Frontal cortex (tissue), 3 donors: ENCODE measurements at regions not wholly inside any gene's neighbourhood (a gene's known extent, or its start where the extent isn't known, plus 50 kb on each side); places are given as distances from the start of the nearest gene placed in this dataset.

ENCODE experiments used
- DNase-seq, 2 donors: peaks; one replicate each; pipeline ENCODE4 v3.0.0; 2012; ENCODE audit warnings: low spot score in 2 of 2
- FAIRE-seq: peaks from 2 replicates; lab custom pipeline; 2012; peaks lifted over from hg19 to GRCh38; lab: Jason Lieb, UNC
- donor health status: control.
- donor health status: control.
- donor health status: control.

DNA sequence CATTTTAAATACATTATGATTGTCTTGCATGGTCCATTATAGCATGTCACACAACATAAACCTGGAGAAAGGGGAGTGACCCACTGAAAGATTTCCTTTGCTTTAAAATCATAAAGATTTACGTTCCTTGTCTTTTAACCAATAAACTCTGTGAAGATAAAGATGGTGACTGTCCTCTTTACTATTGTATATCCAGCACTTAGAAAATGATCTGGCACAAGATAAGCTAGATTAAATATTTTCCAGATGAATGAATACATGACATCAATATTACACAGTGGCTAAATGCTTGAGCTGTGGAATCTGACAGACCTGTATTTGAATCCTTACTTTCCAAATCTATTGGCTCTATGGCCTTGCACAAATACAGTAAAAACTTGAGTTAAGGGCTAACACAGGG is 938.4 kb downstream of the SORCS1 start:
- FAIRE-seq, result no peak
- DNase-seq, result no peak

DNA sequence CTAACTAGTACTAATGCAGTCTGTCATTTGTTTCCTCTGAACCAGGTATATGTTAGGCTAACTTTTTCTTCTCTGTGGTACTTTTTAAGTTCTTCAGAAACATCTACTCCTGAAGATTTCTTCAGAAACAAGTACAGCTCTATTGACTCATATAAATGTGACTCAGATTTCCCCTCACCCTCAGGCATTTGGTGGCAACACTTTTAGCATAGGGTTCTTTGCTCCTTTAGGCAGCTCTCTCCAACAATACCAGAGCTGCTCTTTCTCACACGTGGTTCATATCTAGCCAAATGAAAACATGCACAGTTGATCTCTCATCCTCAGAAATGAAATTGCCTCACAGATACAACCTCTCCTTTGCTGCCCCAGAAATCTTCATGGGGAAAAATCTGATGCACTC is 939.8 kb downstream of the SORCS1 start:
- no peak for FAIRE-seq

DNA sequence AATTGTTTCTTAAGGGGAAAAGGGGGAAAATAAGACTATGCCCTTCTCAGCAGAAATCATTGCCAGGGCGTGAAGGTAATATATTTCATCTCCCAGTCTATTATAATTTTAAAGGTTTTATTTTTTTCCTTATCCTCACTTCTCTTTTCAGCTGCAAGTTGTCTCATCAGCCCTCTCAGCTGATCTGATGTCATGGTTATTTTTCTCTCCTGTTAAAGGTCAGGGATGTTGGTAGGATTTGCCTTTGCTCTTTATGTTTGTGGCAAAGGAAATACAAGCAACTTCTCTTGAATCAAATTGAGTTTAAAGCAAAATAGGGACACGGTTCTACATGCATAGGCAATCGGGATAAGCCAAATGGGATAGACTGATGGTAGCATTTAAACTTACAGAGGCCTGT is 946.9 kb downstream of the SORCS1 start:
- DNase-seq (no peak), FAIRE-seq (no peak)

More for the DNA sequence above, 939.8 kb downstream of the SORCS1 start:
- DNase-seq, result no peak

DNA sequence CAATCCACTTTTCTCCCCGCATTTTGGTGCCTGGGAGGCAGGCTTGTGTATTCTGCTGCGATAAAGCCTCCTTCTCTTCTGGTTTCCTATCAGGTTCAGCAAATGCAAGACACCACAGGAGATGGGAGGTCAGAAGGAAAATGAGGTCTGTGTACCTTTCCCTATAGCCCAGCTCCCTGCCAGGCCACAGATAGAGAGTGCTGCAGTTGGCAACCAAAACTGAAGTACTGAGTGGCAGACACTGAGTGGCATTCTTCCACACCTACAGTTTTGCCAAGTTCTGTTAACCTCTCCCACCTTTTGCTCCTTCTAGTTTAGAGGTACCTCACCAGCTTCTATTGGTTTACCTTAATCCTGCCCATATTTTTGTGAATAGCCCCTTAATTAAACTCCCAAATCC is 948.4 kb downstream of the SORCS1 start:
- FAIRE-seq (no peak), DNase-seq (no peak)

DNA sequence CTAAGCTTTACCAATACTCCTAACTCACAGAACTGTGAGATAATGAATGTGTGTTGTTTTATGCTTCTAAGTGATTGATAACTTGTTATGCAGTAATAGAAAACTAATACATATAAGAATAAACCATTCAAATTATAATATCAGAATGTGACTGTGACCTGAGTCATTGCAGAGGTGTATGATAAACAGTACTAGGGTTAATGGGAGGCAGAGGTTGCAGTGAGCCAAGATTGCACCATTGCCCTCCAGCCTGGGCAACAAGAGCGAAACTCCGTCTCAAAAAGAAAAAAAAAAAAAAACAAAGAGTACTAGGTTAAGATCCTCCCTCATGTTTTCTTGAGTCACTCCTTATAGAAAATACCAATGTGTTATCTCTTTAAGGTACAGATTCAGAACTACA is 950.3 kb downstream of the SORCS1 start:
- no peak for FAIRE-seq
- DNase-seq, result no peak

DNA sequence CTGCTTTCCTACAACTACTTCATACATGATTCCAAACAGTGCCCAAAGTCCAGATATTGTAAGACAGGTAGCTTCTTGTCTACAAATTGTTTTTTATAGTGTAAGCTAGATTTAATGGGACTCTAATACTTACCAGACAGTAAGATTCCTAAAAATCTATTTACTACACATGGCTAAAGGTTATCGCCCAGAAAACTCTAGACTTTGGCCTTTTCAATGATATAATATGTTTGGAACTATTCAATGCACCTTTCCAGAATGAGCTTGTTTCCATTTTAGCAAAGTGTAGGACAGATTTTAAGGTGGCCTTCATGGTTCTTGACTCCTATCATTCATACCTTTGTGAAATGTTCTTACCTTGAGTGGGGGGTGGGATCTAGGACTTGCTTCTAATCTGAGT is 951.0 kb downstream of the SORCS1 start:
- DNase-seq (no peak), FAIRE-seq (no peak)

DNA sequence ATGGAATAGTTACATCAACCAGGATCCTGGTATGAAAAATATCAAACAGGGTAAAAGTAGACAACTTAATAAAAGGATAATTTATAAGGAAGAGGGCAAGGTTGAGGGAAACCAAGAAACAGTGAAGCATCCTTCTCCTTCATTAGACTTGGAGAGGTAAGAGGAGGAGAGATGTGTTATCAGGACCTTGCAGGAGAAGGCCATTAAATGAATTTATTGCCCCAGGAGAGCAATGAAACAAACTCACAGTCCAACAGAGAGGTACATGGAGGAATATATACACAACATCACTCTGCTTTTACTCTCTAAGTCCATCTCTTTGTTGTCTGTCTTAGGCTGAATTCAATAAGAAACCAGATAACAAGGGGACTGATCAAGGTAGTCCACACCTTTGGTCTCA is 966.2 kb downstream of the SORCS1 start:
- FAIRE-seq, result no peak
- DNase-seq, result no peak

DNA sequence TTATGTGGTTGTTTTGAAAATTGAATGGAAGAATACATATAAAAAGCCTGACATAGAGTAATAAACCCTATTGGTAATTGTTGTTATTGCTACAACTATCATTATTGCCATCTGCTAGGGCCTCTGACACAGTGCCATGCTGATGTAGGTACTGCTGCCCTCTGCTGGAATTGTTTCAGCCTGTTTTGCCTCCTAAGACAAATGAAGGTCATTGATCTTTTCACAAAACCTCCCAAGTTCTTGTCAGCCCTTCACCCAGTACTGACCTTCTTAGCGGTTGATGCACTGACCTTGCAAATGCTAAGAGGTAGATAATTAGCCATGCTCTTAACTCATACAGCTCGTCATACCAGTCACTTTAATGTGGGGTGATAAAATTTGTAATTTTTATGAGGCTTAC is 975.2 kb downstream of the SORCS1 start:
- FAIRE-seq (no peak), DNase-seq (peak in 1 of 2 donors; percentile 1)

DNA sequence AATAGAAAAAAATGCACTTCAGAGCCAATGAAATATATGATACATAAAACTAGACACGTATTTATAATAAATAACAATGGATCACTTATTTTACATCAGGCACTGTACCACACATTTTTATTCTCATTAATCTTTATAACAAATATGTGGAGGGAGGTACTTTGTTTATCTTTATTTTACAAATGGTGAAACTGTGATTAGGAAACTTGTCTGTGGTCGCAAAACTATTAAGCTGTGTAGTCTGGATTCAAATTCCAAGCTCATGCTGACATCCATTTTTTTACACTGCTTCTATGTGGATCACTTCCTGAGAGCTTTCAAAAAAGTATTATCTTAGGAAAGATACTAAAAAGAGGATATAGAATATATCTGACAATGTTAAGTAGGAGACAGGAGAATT is 978.6 kb downstream of the SORCS1 start:
- no peak for DNase-seq
- no peak for FAIRE-seq

DNA sequence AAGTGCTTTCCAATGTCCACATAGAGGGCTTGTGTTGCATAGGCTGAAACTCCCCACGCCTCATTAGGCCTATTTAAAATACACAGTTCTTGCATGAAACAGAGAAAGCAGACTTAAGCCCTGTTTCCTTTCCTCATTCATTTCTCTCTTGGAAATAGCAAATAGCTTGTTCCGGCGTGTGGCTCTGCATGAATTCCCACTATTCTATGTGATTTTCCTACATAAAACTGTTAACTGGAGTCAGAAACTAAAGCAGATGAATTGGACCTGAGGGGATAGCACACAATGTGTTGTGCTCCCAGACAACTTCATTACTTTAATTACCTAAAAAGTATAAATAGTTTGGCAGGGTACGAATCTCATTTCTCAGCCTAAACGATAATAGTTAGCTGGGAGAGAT is 981.5 kb downstream of the SORCS1 start:
- FAIRE-seq (no peak), DNase-seq (no peak)

DNA sequence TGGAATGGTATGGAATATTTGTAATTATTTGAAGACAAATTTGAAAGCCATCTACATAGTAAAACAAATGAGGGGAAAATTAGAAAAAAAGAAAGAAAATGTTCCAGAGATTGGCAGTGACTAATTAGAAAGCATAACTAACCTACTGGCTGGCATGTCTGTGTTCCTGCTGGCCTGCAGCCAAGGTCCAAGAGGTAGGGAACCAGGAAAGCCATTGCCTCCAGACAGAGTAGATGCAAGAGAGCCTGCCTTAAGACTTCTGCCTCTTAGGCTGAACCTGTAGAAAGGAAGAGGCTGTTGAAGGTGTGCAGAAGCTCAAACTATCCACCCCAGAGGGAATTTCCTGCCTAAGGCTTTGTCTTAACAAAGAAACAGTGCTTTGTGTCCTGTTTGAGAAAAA is 982.0 kb downstream of the SORCS1 start:
- DNase-seq (no peak), FAIRE-seq (no peak)

DNA sequence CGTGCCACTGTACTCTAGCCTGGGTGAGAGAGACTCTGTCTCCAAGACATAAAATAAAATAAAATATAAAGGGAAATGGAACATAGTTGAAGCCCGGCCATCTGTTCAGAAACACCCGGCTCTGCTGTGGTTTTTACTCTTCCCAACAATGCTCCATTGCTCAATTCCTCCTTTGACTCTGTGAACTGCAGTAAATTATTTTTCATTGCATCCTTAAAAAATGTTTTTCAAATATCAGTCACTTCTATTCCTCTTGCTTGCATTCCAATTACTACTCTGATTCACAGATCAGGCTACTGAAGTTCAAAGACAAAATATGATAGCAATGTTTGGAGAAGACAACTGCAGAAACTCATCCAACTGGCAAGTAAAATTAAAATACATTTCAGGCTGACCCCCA is 983.0 kb downstream of the SORCS1 start:
- DNase-seq, result no peak

DNA sequence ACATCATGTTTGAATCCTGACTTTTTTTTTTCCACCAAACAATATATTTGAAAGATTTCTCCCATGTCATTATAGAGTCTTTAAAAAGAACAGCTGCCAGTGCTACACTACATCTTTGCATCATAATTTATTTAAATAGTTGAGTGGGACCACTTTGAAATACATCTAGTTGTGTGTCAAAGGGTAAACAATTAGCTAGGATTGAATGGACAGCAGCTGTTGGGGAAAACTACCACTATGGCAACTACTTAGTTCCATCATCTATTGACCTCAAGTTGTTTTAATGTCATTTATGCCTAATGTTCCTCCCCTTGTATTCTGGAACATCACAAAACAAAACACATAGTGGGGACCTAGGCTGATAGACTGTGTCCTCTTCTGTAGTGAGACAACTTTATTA is 985.1 kb downstream of the SORCS1 start:
- no peak for DNase-seq
- FAIRE-seq, result no peak

More for the DNA sequence above, 983.0 kb downstream of the SORCS1 start:
- FAIRE-seq, result no peak

DNA sequence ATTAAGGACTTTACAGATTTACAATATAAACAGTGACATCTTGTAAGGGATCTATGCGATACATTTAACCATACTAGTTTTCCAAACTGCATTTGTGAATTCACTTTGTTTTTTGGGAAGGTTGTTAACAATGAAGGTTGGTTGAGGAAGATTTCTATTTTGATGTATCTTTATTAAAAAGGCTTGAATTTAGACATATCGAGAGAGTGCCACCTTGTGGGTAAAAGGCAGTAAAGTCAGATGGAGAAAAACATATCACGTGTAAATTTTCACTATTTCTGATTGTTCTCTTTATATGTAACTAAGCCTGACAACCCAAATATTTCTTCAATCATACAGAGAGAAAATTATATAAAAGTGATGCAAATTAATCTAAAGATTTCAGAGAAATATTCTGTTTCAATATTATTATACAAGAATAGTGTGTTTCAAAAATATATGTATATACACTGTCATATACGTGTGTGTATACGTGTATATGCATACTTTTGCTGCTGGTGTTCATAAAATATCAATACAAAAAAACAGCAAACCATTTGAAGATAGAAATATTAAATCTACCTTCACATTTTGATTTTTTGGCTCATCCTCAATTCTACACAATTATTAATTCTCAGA is 988.6 kb downstream of the SORCS1 start:
- FAIRE-seq (peak; percentile 81), DNase-seq (peak in 1 of 2 donors; percentile 4)

DNA sequence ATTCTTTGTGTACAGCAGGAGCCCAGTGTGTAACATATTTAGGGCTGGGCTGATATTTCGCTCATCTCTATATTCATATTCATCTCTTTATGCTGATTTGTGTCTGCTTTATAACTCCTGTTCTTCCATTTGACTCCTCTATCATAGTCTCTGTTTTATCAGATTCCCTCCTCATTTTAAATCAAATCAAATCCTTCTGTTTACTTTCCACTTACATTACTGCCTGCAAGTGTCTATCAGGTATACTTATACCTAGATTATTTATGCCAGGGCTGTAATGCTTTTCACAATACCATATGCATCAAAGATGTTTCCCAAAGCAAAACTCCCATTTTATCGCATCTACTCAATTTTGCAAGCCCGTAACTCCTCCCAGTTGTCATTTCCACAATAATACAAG is 990.7 kb downstream of the SORCS1 start:
- DNase-seq (no peak), FAIRE-seq (no peak)

DNA sequence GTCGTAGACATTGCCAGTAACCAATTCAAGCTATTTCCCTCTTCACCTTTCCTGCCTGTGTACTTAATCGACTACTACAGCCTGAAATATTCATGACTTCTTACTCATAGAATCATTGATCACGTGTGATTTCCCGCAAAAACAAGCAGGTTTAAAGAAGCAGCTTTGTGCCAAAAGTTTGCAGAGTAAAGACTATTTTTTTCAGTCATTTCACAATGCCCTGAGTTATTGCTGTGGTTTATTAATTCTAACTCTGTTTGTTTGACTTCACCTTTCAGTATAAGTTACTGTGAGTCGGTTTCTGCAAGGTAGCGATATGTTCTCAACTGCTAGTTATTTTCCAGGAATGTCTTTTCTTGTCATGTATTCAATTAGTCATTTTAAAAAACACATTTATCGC is 995.3 kb downstream of the SORCS1 start:
- FAIRE-seq (no peak), DNase-seq (no peak)

DNA sequence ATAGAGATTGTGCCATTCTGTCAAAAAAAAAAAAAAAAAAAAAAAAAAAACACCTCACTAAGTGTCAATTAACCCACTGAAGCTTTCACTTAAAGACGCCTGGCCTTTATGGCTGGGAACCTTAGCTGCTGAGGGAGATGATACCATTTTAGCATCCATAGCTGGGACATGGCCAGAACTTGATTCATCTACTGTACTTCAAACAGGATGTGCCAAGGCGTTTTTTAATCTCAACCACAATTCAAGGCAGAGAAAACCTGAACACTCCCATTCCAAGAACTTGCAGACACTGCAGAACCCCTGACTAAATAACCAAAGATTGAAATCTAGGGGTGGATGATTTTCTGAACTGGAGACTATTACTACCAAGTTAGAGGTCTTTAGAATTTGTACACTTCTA is 996.6 kb downstream of the SORCS1 start:
- no peak for DNase-seq
- FAIRE-seq, result no peak

DNA sequence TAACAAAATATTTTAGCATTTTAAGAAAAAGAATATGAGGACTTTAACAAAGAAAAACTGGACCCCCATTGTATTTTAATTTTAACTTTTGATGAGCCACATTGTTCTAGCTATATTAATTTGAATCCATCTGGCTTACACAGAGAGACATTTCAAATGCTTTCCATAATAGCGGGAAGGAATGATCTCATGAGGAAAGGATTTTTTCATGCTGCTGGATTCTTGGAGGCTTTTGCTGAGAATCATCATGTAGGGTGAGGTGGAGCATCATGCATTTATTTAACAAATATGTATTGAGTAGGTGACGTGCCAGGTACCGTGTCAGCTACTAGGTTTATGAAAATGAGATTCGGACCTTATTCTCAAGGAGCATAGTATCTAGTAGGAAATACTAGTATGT is 1006.3 kb downstream of the SORCS1 start:
- no peak for FAIRE-seq
- DNase-seq, result no peak

DNA sequence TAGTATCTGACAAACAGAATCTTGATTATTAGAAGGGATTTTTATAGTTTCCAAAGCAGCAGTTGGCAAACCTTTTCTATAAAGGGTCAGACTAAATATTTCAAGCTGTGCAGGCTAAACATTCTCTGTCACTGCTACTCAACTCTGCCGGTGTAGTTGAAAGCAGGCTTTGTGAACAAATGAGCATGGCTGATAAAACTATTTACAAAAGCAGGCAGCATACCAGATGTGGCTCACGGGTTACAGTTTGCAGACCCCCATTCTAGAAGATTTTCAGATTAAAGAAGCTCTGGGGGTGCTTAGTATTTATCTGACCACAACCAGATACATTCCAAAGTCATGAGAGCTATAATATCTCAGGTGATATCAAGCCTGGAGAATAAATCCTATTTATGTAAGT is 1017.5 kb downstream of the SORCS1 start:
- DNase-seq, result no peak
- no peak for FAIRE-seq

DNA sequence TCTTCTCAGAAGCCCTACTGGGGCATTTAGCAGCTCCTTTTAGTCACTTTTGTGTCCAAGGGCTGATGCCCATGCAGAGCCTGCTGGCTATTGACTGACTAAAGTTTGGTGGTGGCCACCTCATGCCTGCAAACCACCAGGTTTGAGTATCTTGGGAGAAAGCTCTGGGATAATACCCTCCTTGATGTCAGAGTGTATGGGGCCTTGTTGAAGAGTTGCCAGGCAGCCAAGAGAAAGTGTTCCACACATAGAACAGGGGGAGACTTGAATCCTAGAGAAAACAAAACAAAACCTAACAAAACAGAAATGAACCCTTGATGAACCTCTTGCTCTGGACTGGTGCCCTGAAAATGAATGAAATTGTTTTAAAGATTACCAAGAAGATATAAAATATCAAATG is 1024.6 kb downstream of the SORCS1 start:
- no peak for DNase-seq
- no peak for FAIRE-seq

DNA sequence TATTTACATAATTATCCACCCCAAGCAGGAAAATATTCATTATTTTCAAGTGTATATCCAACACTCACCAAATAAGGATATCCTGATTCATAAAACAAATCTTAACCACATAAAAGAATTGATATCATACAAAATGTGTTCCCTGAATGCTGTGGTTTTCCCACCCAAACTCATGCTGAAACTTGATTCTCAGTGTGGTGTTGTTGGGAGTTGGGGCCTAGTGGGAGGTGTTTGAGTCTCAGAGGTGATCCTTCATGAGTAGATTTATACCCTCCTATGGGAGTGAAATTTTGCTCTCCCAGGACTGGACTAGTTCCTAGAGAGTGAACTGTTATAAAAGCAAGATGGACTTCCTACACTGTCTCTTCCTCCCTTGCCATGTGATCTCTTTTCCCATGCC is 1028.3 kb downstream of the SORCS1 start:
- FAIRE-seq (no peak), DNase-seq (no peak)

DNA sequence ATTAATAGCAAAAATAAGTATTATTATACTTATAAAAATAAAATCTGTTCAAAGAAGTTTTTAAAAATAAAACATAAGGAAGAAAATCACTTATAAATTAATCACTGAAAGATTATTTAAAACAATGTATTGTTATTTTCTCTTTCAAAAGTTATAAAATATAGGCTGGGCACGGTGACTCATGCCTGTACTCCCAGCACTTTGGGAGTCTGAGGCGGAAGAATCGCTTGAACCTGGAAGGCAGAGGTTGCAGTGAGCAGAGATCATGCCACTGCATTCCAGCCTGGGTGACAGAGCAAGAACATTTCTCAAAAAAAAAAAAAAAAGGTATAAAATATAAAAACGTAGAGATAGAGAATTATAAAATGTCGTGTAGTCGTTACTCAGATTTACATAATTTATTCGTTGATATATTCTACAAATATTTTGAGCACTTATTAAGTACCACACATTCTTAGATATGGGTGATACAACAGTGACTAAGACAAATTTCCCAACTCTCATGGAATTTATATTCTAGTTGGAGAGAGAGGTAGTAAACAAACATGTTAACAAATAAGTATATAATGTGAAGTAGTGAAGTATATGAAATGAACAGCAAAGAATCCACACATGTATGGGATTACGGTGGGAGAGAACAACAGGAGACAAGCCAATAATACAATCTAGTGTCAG is 1030.0 kb downstream of the SORCS1 start:
- FAIRE-seq, result no peak
- DNase-seq, result no peak
